H9 (cell line): ENCODE measurements at regions not wholly inside any gene's neighbourhood (a gene's known extent, or its start where the extent isn't known, plus 50 kb on each side); places are given as distances from the start of the nearest gene placed in this dataset.

Source experiments
- DNase-seq: peaks from one replicate; pipeline ENCODE4 v3.0.0-alpha.2; 2017
- H2AFZ ChIP-seq: one replicate; pipeline ENCODE4 v1.6.1; 2013; ENCODE audit warnings: mild to moderate bottlenecking, low read length, control low read depth, moderate library complexity
- H2AK5ac ChIP-seq: 2 replicates; pipeline ENCODE4 v1.6.1; 2013; ENCODE audit warnings: low read length, control low read depth, mixed read lengths; ENCODE audit not compliant: insufficient read length
- H2BK120ac ChIP-seq: one replicate; pipeline ENCODE4 v1.6.1; 2013; ENCODE audit warnings: low read depth, mild to moderate bottlenecking, low read length, control low read depth, inconsistent platforms; ENCODE audit not compliant: poor library complexity, severe bottlenecking
- H2BK12ac ChIP-seq: 2 replicates; pipeline ENCODE4 v1.6.1; 2013; ENCODE audit warnings: low read length, control low read depth, mixed read lengths, low read depth; ENCODE audit not compliant: insufficient read length
- H2BK15ac ChIP-seq: 2 replicates; pipeline ENCODE4 v1.6.1; 2013; ENCODE audit warnings: low read depth, low read length, control low read depth
- H2BK20ac ChIP-seq: one replicate; pipeline ENCODE4 v1.6.1; 2013; ENCODE audit warnings: low read depth, mild to moderate bottlenecking, low read length, control low read depth, inconsistent platforms; ENCODE audit not compliant: poor library complexity, severe bottlenecking
- H2BK5ac ChIP-seq: 2 replicates; pipeline ENCODE4 v1.6.1; 2013; ENCODE audit warnings: low read length, control low read depth, mixed read lengths; ENCODE audit not compliant: insufficient read length
- H3K14ac ChIP-seq: 2 replicates; pipeline ENCODE4 v1.6.1; 2013; ENCODE audit warnings: low read length, control low read depth; ENCODE audit not compliant: insufficient read depth
- H3K18ac ChIP-seq: 2 replicates; pipeline ENCODE4 v1.6.1; 2013; ENCODE audit warnings: low read depth, mild to moderate bottlenecking, mixed read lengths, low read length, control low read depth; ENCODE audit not compliant: insufficient read length
- H3K23ac ChIP-seq: 2 replicates; pipeline ENCODE4 v1.6.1; 2013; ENCODE audit warnings: low read length, control low read depth, mixed read lengths, low read depth; ENCODE audit not compliant: insufficient read length
- H3K23me2 ChIP-seq: 2 replicates; pipeline ENCODE4 v1.6.1; 2013; ENCODE audit warnings: low read depth, mild to moderate bottlenecking, mixed read lengths, low read length, control low read depth; ENCODE audit not compliant: insufficient read length, poor library complexity, severe bottlenecking
- H3K27ac ChIP-seq: 2 replicates; pipeline ENCODE4 v1.5.1; 2013; ENCODE audit warnings: low read length, control low read depth, mixed read lengths, low read depth; ENCODE audit not compliant: insufficient read length
- H3K27me3 ChIP-seq: 2 replicates; pipeline ENCODE4 v1.6.1; 2013; ENCODE audit warnings: low read length, control low read depth, inconsistent platforms; ENCODE audit not compliant: insufficient read depth
- H3K4ac ChIP-seq: 2 replicates; pipeline ENCODE4 v1.6.1; 2013; ENCODE audit warnings: low read depth, mild to moderate bottlenecking, control low read depth, inconsistent platforms, low read length, moderate library complexity
- H3K4me1 ChIP-seq: 2 replicates; pipeline ENCODE4 v1.6.1; 2013; ENCODE audit warnings: low read length, control low read depth, inconsistent platforms; ENCODE audit not compliant: insufficient read depth
- H3K4me2 ChIP-seq: 2 replicates; pipeline ENCODE4 v1.6.1; 2013; ENCODE audit warnings: low read length, control low read depth, mixed read lengths; ENCODE audit not compliant: insufficient read length, insufficient read depth
- H3K56ac ChIP-seq: 2 replicates; pipeline ENCODE4 v1.6.1; 2013; ENCODE audit warnings: low read depth, mild to moderate bottlenecking, mixed read lengths, low read length, control low read depth; ENCODE audit not compliant: insufficient read length
- H3K79me1 ChIP-seq: 2 replicates; pipeline ENCODE4 v1.6.1; 2013; ENCODE audit warnings: low read depth, mild to moderate bottlenecking, moderate library complexity, low read length, control low read depth, inconsistent platforms; ENCODE audit not compliant: insufficient read depth, poor library complexity, severe bottlenecking
- H3K79me2 ChIP-seq: 2 replicates; pipeline ENCODE4 v1.6.1; 2013; ENCODE audit warnings: low read length, control low read depth, inconsistent platforms; ENCODE audit not compliant: insufficient read depth
- H3K9ac ChIP-seq: 2 replicates; pipeline ENCODE4 v1.6.1; 2013; ENCODE audit warnings: low read length, control low read depth, mixed read lengths; ENCODE audit not compliant: insufficient read length; ENCODE audit errors: extremely low read depth
- H3K9me3 ChIP-seq: one replicate; pipeline ENCODE4 v1.6.1; 2013; ENCODE audit warnings: low read depth, low read length, inconsistent platforms; ENCODE audit not compliant: control insufficient read depth
- H3T11ph ChIP-seq: one replicate; pipeline ENCODE4 v1.6.1; 2013; ENCODE audit warnings: mild to moderate bottlenecking, low read length, control low read depth, inconsistent platforms
- H4K20me1 ChIP-seq: one replicate; pipeline ENCODE4 v1.6.1; 2013; ENCODE audit not compliant: control insufficient read depth, insufficient read length, insufficient read depth
- H4K5ac ChIP-seq: 2 replicates; pipeline ENCODE4 v1.6.1; 2013; ENCODE audit warnings: low read depth, mild to moderate bottlenecking, mixed read lengths, low read length, control low read depth; ENCODE audit not compliant: insufficient read length
- H4K8ac ChIP-seq: replicated peaks from 2 replicates; pipeline ENCODE4 v1.6.1; 2013; ENCODE audit warnings: low read length, control low read depth, mixed read lengths, low read depth; ENCODE audit not compliant: insufficient read length
- H4K91ac ChIP-seq: 2 replicates; pipeline ENCODE4 v1.6.1; 2013; ENCODE audit warnings: low read depth, mild to moderate bottlenecking, moderate library complexity, mixed read lengths, low read length, control low read depth; ENCODE audit not compliant: insufficient read length
- H3K27ac Mint-ChIP-seq, 3 experiments: 2 replicates in 2 of 3; 3 replicates in 1 of 3; pipeline ENCODE4 v1.8.0; 2020 to 2021; ENCODE audit warnings: mixed read lengths in 3 of 3, mild to moderate bottlenecking in 1 of 3, moderate library complexity in 1 of 3
- H3K27me3 Mint-ChIP-seq: 2 replicates; pipeline ENCODE4 v1.8.0; 2021; ENCODE audit warnings: low read depth, mild to moderate bottlenecking, moderate library complexity, mixed read lengths
- H3K36me3 Mint-ChIP-seq, 3 experiments: 2 replicates in 2 of 3; 3 replicates in 1 of 3; pipeline ENCODE4 v1.8.0; 2020 to 2021; ENCODE audit warnings: low read depth in 3 of 3, mixed read lengths in 3 of 3; ENCODE audit not compliant: insufficient read depth in 1 of 3
- H3K4me1 Mint-ChIP-seq, 2 experiments: 2 replicates each; pipeline ENCODE4 v1.8.0; 2020; ENCODE audit warnings: mixed read lengths in 2 of 2
- H3K4me3 Mint-ChIP-seq, 2 experiments: 2 replicates in 1 of 2; 3 replicates in 1 of 2; pipeline ENCODE4 v1.8.0; 2020 to 2021; ENCODE audit warnings: mild to moderate bottlenecking in 2 of 2, mixed read lengths in 2 of 2, moderate library complexity in 1 of 2
- H3K9me3 Mint-ChIP-seq, 2 experiments: 2 replicates in 1 of 2; 3 replicates in 1 of 2; pipeline ENCODE4 v1.8.0; 2020; ENCODE audit warnings: mild to moderate bottlenecking in 2 of 2, mixed read lengths in 2 of 2, moderate library complexity in 1 of 2
- CTCF ChIP-seq: fragments of 200-600 bp; sonication (generic); conservative IDR thresholded peaks from 3 replicates; pipeline ENCODE4 v1.8.0; 2021; ENCODE audit warnings: antibody characterized with exemption, mild to moderate bottlenecking
- WGBS: extraction: QIAGEN DNeasy Blood & Tissue Kit; methylation state at CpG from one replicate; pipeline ENCODE4 v1.1.7; 2013; ENCODE audit warnings: missing lambda C conversion rate, low lambda C conversion rate, mixed read lengths; ENCODE audit not compliant: insufficient read length; ENCODE audit errors: extremely low coverage; 5-methylcytosine and 5-hydroxymethylcytosine counted together

- no peak overlapping the region for H2BK15ac ChIP-seq
- no peak overlapping the region for H4K91ac ChIP-seq
- H3K4me1 ChIP-seq = peaks cover 5% of the 10 kb centered on the region; the same call in 1 of the 2 replicates
- peaks cover under 1% of the 10 kb centered on the region for H3K23me2 ChIP-seq
- H4K8ac ChIP-seq = no peak overlapping the region
- Mint-ChIP-seq H3K4me1 (peaks cover 14 to 20% of the 10 kb centered on the region in 2 experiments), H3K9me3 (peaks cover 0 to 2% of the 10 kb centered on the region in 2 experiments; a peak in 1 of 5 replicates), H3K27me3 (peaks cover 23% of the 10 kb centered on the region), H3K27ac (peak overlapping the region in 1 of 3 experiments; percentile 66; a peak in 2 of 7 replicates), H3K36me3 (no peaks in the 10 kb centered on the region; a peak in 1 of 7 replicates), H3K4me3 (no peak overlapping the region; a peak in 1 of 5 replicates)
- no peak overlapping the region for H3K56ac ChIP-seq
- no peak overlapping the region for H3K9ac ChIP-seq
- H3K27me3 ChIP-seq = no peaks in the 10 kb centered on the region; the same call in 1 of the 2 replicates
- H3K23ac ChIP-seq = no peak overlapping the region
- no peak overlapping the region for H3K27ac ChIP-seq
- no peak for TF ChIP-seq CTCF
- H4K20me1 ChIP-seq = no peaks in the 10 kb centered on the region
- no peak overlapping the region for H2BK120ac ChIP-seq
- no peaks in the 10 kb centered on the region for H3K79me1 ChIP-seq
- no CpG with 5 or more reads among the region's 2 CpGs for WGBS
- H3K4ac ChIP-seq = no peak overlapping the region
- no peak overlapping the region for H4K5ac ChIP-seq
- DNase-seq = peak; percentile 49
- H2BK20ac ChIP-seq = no peak overlapping the region
- no peak overlapping the region for H3T11ph ChIP-seq
- no peak overlapping the region for H3K4me2 ChIP-seq
- no peaks in the 10 kb centered on the region for H3K79me2 ChIP-seq
- H3K18ac ChIP-seq = no peak overlapping the region
- H2BK5ac ChIP-seq = no peak overlapping the region
- H3K9me3 ChIP-seq = no peaks in the 10 kb centered on the region
- no peak overlapping the region for H3K14ac ChIP-seq
- no peak overlapping the region for H2BK12ac ChIP-seq
- H2AK5ac ChIP-seq = no peak overlapping the region
- no peak overlapping the region for H2AFZ ChIP-seq
Measured at GRCh38 chr10:31129271-31129670, 97.6 kb upstream of the ZNF438 start.
